ENCODE measurements at regions not wholly inside any gene's neighbourhood (a gene's known extent, or its start where the extent isn't known, plus 50 kb on each side); places are given as distances from the start of the nearest gene placed in this dataset.

- DNase-seq (ENCODE audit: low read depth in 3 of 3, low spot score in 2 of 3): no peak
These were observed 103.4 kb downstream of the QRFPR start for GRCh38 chr4:121277194-121278105.

- DNase-seq (ENCODE audit: low read depth in 3 of 3, low spot score in 2 of 3): no peak
These were observed 107.6 kb downstream of the QRFPR start for GRCh38 chr4:121273191-121273590.

GRCh38 chr4:121272526-121272925, 108.3 kb downstream of the QRFPR start:
- no peak for DNase-seq (ENCODE audit: low read depth in 3 of 3, low spot score in 2 of 3)

- no peak for DNase-seq (ENCODE audit: low read depth in 3 of 3, low spot score in 2 of 3)
These were observed 106.3 kb upstream of the TNIP3 start for GRCh38 chr4:121270389-121270788.

GRCh38 chr4:121269001-121269400, 104.9 kb upstream of the TNIP3 start:
- DNase-seq (ENCODE audit: low read depth in 3 of 3, low spot score in 2 of 3): no peak

GRCh38 chr4:121266982-121267381, 102.9 kb upstream of the TNIP3 start:
- DNase-seq (ENCODE audit: low read depth in 3 of 3, low spot score in 2 of 3): no peak

GRCh38 chr4:121256887-121257466, 92.9 kb upstream of the TNIP3 start:
- DNase-seq (ENCODE audit: low read depth in 3 of 3, low spot score in 2 of 3): no peak

GRCh38 chr4:121255986-121256750, 92.0 kb upstream of the TNIP3 start:
- DNase-seq (ENCODE audit: low read depth in 3 of 3, low spot score in 2 of 3): no peak

GRCh38 chr4:121253961-121254360, 89.8 kb upstream of the TNIP3 start:
- no peak for DNase-seq (ENCODE audit: low read depth in 3 of 3, low spot score in 2 of 3)

- DNase-seq (ENCODE audit: low read depth in 3 of 3, low spot score in 2 of 3): peak; percentile 32 to 47 (median 43)
These were observed 88.2 kb upstream of the TNIP3 start for GRCh38 chr4:121252224-121252806.

GRCh38 chr4:121248747-121249146, 84.6 kb upstream of the TNIP3 start:
- DNase-seq (ENCODE audit: low read depth in 3 of 3, low spot score in 2 of 3): no peak

- DNase-seq (ENCODE audit: low read depth in 3 of 3, low spot score in 2 of 3): no peak
These were observed 82.6 kb upstream of the TNIP3 start for GRCh38 chr4:121246698-121247097.

GRCh38 chr4:121243485-121243884, 79.4 kb upstream of the TNIP3 start:
- DNase-seq (ENCODE audit: low read depth in 3 of 3, low spot score in 2 of 3): no peak

GRCh38 chr4:121242188-121242750, 78.1 kb upstream of the TNIP3 start:
- DNase-seq (ENCODE audit: low read depth in 3 of 3, low spot score in 2 of 3): no peak

- no peak for DNase-seq (ENCODE audit: low read depth in 3 of 3, low spot score in 2 of 3)
These were observed 75.8 kb upstream of the TNIP3 start for GRCh38 chr4:121239951-121240350.

GRCh38 chr4:121238461-121238860, 74.3 kb upstream of the TNIP3 start:
- DNase-seq (ENCODE audit: low read depth in 3 of 3, low spot score in 2 of 3): no peak

- no peak for DNase-seq (ENCODE audit: low read depth in 3 of 3, low spot score in 2 of 3)
These were observed 72.9 kb upstream of the TNIP3 start for GRCh38 chr4:121237069-121237399.

GRCh38 chr4:121236353-121237068, 72.4 kb upstream of the TNIP3 start:
- DNase-seq (ENCODE audit: low read depth in 3 of 3, low spot score in 2 of 3): no peak

GRCh38 chr4:121233982-121234381, 69.9 kb upstream of the TNIP3 start:
- DNase-seq (ENCODE audit: low read depth in 3 of 3, low spot score in 2 of 3): no peak

- no peak for DNase-seq (ENCODE audit: low read depth in 3 of 3, low spot score in 2 of 3)
These were observed 65.9 kb upstream of the TNIP3 start for GRCh38 chr4:121229993-121230392.

Data from right renal cortex interstitium (tissue), 3 donors.